KMS-11 (cell line): ENCODE measurements at regions not wholly inside any gene's neighbourhood (a gene's known extent, or its start where the extent isn't known, plus 50 kb on each side); places are given as distances from the start of the nearest gene placed in this dataset.
"Not testable (repeated sequence)": the region's sequence is repeated elsewhere in the genome, so short reads cannot be mapped to it uniquely, and the experiment has no call there.

Experiments
- H2AFZ ChIP-seq: fragments of 200-600 bp; sonication (generic); 2 replicates; pipeline ENCODE4 v1.6.1; 2016; ENCODE audit warnings: antibody characterized with exemption, mixed run types, low read depth
- H3K27ac ChIP-seq: fragments of 200-600 bp; sonication (generic); 2 replicates; pipeline ENCODE4 v1.6.1; 2016; ENCODE audit warnings: mild to moderate bottlenecking, mixed run types
- H3K27me3 ChIP-seq: fragments of 200-600 bp; sonication (generic); 2 replicates; pipeline ENCODE4 v1.6.1; 2017; ENCODE audit warnings: mild to moderate bottlenecking, low read depth, mixed run types, moderate library complexity; ENCODE audit not compliant: insufficient read depth
- H3K36me3 ChIP-seq: fragments of 200-600 bp; sonication (generic); 2 replicates; pipeline ENCODE4 v1.6.1; 2017; ENCODE audit warnings: mild to moderate bottlenecking, mixed run types; ENCODE audit not compliant: insufficient read depth
- H3K4me1 ChIP-seq: fragments of 200-600 bp; sonication (generic); 2 replicates; pipeline ENCODE4 v1.6.1; 2016; ENCODE audit warnings: mild to moderate bottlenecking, low read depth, mixed run types; ENCODE audit not compliant: poor library complexity, severe bottlenecking
- H3K4me2 ChIP-seq: fragments of 200-600 bp; sonication (generic); 2 replicates; pipeline ENCODE4 v1.7.0; 2016; ENCODE audit warnings: mild to moderate bottlenecking, mixed run types
- H3K4me3 ChIP-seq: fragments of 200-600 bp; sonication (generic); IDR thresholded peaks from 2 replicates; pipeline ENCODE4 v1.6.1; 2017; ENCODE audit warnings: low read depth, low read length, mixed read lengths; ENCODE audit not compliant: insufficient read depth
- H3K79me2 ChIP-seq: fragments of 200-600 bp; sonication (generic); 2 replicates; pipeline ENCODE4 v1.6.1; 2016; ENCODE audit warnings: low read depth, mixed run types; ENCODE audit not compliant: insufficient read depth
- H3K9ac ChIP-seq: fragments of 200-600 bp; sonication (generic); 2 replicates; pipeline ENCODE4 v1.6.1; 2016; ENCODE audit warnings: mild to moderate bottlenecking, mixed run types
- H4K20me1 ChIP-seq: fragments of 200-600 bp; sonication (generic); 2 replicates; pipeline ENCODE4 v1.6.1; 2016; ENCODE audit warnings: mild to moderate bottlenecking, mixed run types; ENCODE audit not compliant: insufficient read depth
- TF ChIP-seq, protein P1 (sequence below): fragments of 200-600 bp; sonication (generic); conservative IDR thresholded peaks from 2 replicates; pipeline ENCODE4 v1.6.1; 2017; ENCODE audit warnings: low read depth, mild to moderate bottlenecking, antibody characterized with exemption, low read length, moderate library complexity, mixed read lengths

DNA sequence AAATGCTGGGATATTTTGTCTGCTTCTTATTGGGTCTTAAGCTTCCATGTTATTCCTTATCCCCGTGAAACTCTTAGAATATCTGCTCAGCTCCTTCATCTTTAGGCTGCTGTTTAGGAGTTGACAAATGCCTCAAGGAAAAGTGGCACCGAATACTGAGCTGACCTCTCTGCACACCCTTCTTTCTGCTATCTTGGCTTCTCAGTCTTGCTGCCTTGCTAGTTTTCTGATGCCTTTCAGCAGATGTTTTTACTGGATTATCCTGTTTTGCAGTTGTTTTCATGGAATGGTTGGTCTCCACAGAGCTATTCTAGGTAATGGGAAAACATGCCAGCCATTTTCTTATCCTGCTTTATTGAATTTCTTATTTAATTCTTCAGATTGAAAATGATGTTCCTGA is 86.3 kb downstream of the GYPE start:
- Histone ChIP-seq H3K27ac (no peak overlapping the region), H3K4me1 (no peaks in the 10 kb centered on the region), H3K4me3 (no peak overlapping the region), H3K9ac (no peak overlapping the region), H3K36me3 (no peaks in the 10 kb centered on the region), H3K4me2 (no peak overlapping the region), H4K20me1 (no peaks in the 10 kb centered on the region), H2AFZ (no peak overlapping the region), H3K27me3 (no peaks in the 10 kb centered on the region), H3K79me2 (no peaks in the 10 kb centered on the region)
- TF ChIP-seq, protein P1, sequence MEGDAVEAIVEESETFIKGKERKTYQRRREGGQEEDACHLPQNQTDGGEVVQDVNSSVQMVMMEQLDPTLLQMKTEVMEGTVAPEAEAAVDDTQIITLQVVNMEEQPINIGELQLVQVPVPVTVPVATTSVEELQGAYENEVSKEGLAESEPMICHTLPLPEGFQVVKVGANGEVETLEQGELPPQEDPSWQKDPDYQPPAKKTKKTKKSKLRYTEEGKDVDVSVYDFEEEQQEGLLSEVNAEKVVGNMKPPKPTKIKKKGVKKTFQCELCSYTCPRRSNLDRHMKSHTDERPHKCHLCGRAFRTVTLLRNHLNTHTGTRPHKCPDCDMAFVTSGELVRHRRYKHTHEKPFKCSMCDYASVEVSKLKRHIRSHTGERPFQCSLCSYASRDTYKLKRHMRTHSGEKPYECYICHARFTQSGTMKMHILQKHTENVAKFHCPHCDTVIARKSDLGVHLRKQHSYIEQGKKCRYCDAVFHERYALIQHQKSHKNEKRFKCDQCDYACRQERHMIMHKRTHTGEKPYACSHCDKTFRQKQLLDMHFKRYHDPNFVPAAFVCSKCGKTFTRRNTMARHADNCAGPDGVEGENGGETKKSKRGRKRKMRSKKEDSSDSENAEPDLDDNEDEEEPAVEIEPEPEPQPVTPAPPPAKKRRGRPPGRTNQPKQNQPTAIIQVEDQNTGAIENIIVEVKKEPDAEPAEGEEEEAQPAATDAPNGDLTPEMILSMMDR, result no peak

DNA sequence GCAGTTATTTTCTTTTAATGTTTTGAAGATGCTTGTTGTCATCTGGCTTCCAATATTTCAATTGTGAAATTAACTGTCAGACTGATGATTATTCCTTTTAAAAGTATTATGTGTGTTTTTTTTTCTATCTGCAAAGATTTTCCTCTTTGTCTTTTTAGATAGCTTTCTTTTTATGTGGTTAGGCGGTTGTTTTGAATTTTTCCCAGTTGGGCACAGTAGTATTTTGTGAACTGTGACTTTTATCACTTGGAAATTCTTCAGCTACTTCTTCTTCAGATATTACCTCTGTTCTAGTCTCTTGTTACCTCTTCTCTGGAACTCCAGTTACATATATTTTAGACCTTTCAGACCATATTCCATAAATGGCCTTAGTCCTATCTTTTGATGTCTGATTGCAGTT is 87.5 kb downstream of the GYPE start:
- not testable (repeated sequence) for H2AFZ ChIP-seq, H4K20me1 ChIP-seq, H3K36me3 ChIP-seq, H3K4me1 ChIP-seq, H3K27ac ChIP-seq, H3K4me3 ChIP-seq, H3K4me2 ChIP-seq, H3K79me2 ChIP-seq, H3K27me3 ChIP-seq, H3K9ac ChIP-seq

DNA sequence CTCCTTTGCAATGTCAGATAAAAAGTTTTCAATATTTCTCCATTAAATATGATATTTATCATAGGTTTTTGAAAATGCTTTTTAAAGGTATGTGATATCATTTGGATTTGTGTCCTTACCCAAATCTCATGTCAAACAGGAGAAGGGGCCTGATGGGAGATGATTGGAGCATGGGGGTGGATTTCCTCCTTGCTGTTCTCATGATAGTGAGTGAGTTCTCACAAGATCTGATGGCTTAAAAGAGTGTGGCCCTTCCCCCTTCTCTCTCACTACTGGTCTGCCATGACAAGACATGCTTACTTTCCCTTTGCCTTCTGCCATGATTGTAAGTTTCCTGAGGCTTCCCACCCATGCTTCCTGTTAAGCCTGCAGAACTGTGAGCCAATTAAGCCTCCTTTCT is 90.0 kb downstream of the GYPE start:
- H2AFZ ChIP-seq, H3K4me2 ChIP-seq, H3K79me2 ChIP-seq, H3K9ac ChIP-seq, H3K4me3 ChIP-seq, H3K36me3 ChIP-seq, H3K27me3 ChIP-seq, H4K20me1 ChIP-seq, H3K4me1 ChIP-seq, H3K27ac ChIP-seq: not testable (repeated sequence)

DNA sequence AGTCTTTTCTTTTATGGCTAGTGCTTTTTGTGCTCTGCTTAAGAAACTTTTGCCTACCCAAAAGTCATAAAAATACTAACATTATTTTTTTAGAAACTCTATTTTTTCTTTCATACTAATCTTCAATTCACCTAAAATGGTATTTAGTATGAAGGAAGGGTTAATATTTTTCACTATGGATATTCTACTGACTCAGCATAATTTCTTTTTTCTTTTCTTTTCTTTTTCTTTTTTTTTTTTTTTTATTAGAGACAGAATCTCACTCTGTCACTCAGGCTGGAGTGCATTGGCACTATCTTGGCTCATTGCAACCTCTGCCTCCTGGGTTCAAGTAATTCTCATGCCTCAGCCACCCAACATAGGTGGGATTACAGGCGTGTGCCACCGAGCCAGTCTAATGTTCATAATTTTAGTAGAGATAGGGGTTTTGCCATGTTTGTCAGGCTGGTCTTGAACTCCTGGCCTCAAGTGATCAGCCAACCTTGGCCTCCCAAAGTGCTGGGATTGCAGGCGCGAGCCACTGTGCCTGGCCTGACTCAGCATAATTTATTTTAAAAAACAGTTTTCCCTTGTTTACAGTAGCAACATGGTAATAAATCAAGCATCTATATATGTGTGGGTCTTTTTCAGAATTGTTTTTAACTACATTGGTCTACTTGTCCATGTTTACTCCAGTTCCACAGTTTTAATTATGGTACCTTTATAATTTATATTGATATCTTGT is 91.8 kb downstream of the GYPE start:
- not testable (repeated sequence) for H3K9ac ChIP-seq, H3K4me1 ChIP-seq, H2AFZ ChIP-seq, H3K27me3 ChIP-seq, H3K27ac ChIP-seq, H4K20me1 ChIP-seq, H3K4me3 ChIP-seq, H3K4me2 ChIP-seq, H3K36me3 ChIP-seq, H3K79me2 ChIP-seq

DNA sequence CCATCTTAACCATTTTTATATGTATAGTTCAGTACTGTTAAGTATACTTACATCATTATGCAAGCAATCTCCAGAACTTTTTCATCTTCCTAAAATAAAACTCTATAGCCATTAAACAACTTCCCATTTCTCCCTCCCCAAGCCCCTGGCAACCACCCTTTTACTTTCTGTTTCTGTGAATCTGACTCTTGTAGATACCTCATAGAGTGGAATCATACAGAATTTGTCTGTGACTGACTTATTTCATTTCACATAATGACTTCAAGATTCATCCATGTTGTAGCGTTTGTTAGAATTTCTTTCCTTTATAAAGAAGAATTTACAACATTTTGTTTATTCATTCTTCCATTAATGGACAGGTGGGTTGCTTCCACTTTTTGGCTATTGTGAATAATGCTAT is 91.2 kb upstream of the FREM3 start:
- H3K9ac ChIP-seq, H3K4me3 ChIP-seq, H3K27me3 ChIP-seq, H2AFZ ChIP-seq, H3K36me3 ChIP-seq, H3K79me2 ChIP-seq, H3K4me2 ChIP-seq, H4K20me1 ChIP-seq, H3K4me1 ChIP-seq, H3K27ac ChIP-seq: not testable (repeated sequence)

DNA sequence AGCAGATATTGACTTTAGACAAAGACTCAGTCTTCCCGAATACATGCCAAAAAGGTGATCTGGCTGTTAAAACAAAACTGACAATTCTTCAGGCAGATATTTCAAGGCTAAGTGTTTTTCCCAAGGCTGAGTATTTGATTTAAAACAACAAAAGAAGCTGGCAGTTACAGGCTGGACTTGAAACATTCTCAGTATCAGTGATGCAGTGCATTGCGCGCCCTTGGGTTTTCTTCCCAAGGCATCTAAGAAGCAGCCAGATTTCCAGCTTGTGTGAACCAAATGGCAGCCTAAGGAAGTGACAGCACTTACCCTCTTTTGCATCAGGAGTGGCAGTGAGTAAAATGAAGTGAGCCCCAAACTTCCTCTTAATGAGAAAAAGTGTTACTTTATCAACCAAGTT is 90.0 kb upstream of the FREM3 start:
- not testable (repeated sequence) for H3K4me3 ChIP-seq, H2AFZ ChIP-seq, H3K27me3 ChIP-seq, H4K20me1 ChIP-seq, H3K4me2 ChIP-seq, H3K27ac ChIP-seq, H3K4me1 ChIP-seq, H3K79me2 ChIP-seq, H3K36me3 ChIP-seq, H3K9ac ChIP-seq

DNA sequence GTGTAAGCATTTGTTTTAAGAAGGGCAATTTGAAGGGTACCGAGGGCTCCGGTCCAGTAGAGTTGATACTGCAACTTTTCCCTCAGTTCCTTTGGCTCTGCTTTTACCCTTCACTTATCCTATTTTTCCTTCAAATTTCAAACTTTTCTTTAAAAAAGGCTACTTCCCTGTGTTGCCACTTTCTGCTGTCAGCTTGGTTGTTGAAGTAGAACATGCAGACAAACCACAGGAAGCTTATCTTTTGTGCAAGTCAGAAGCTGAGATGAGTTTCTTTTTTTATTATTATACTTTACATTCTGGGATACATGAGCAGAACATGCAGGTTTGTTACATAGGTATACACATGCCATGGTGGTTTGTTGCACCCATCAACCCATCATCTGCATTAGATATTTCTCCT is 89.1 kb upstream of the FREM3 start:
- H3K36me3 ChIP-seq, H3K4me1 ChIP-seq, H3K4me2 ChIP-seq, H2AFZ ChIP-seq, H3K27ac ChIP-seq, H3K27me3 ChIP-seq, H4K20me1 ChIP-seq, H3K79me2 ChIP-seq, H3K9ac ChIP-seq, H3K4me3 ChIP-seq: not testable (repeated sequence)
